A172 (cell line): ENCODE measurements at regions not wholly inside any gene's neighbourhood (a gene's known extent, or its start where the extent isn't known, plus 50 kb on each side); places are given as distances from the start of the nearest gene placed in this dataset.

Experiments
- DNase-seq: peaks from one replicate; pipeline ENCODE4 v3.0.0-alpha.2; 2015; ENCODE audit warnings: low spot score

- no peak for DNase-seq
Observed at GRCh38 chr21:40985370-40985769, 138.4 kb upstream of the DSCAM start.

DNA sequence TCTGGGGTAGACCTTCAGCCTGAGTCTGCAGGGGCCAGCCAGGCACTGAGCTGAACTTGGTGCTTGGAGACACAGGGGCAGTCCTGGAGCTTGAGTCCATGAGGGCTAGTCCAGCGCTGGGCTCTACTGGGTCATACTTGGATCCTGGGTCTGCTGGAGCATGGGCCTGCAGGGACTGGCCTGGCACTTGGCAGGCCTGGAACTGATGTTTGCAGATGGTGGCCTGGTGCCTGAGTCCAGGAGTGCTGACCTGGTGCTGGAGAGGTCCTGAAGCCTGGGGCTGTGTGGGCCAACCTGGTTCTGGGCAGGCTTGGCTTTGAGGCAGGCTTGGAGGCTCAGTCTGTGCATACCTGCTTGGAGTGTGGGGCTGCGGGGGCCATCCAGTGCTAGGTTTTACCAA is 143.4 kb upstream of the DSCAM start:
- no peak for DNase-seq

- DNase-seq = no peak
Observed at GRCh38 chr21:40997831-40998230, 150.9 kb upstream of the DSCAM start.

DNA sequence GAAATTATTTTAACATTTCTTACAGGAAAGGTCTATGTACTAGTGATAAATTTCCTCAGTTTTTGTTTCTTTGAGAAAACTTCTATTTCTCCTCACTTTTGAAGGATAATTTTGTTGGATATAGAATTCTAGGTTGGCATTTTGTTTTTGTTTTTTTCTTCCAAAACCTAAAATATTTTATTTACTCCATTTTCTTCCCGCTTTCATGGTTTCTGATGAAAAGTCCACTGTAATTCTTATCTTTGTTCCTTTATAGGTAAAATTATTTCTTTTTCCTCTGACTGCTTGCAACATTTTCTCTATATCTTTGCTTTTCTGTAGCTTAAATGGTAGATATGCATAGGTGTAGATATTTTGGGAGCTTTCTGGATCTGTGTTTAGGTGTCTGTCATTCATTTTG is 153.9 kb upstream of the DSCAM start:
- DNase-seq = no peak

DNA sequence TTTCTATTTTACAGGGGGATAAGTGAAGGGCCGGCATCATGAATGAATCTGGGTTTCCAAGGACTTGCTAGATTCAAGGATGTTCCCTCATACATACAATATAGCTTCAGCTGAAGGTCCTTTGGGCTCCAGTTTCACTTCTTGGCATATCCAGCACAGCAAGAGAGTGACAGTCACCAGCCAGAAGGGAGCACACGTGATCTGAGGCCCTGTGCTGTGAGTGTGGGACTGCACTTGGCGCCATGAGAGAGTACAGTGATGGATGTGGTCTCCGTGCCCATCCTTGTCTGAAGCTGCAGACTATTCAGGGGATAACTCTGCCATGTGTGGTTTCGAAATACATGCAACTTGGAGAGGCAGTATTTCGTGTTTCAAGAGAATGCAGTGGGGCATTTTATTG is 159.7 kb upstream of the DSCAM start:
- DNase-seq = no peak

DNA sequence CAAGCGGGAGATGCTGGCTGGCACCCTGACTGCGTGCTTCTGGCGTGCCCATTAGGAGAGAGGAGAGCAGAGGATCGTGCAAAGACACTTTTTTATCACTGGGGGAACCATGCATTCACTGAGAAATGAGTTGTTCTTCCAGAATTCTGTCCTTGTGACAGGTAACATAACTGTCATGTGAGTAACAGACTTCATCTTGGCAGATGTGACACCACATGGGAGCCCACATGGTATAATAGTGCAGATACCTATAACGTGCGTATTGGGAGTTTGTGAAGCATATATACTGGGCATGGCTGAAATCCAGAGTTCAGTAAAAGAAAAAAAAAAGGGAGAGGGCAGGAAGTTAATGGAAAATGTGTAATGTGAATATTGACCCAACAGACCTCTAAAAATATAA is 159.6 kb upstream of the BACE2 start:
- no peak for DNase-seq

DNA sequence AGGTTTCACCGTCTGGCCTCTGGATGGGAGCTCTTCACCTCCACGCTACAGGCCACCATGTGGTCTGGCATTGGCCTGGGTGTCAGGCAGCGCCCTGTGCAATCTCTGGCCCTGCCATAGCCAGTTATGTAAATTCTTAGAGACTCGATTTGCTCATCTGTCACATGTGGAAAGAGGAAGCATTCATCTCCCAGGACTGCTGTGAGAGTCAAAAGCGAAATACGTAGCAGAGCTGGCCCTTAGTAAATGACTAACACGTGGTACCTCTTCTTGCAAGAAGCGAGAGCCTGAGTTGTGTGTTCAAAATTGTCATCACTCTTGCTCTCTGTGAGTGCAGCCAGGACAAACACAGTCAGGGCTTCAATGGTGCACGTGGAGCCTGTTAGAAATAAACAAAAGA is 159.0 kb upstream of the BACE2 start:
- DNase-seq = no peak

GRCh38 chr21:41009398-41010100 is 158.4 kb upstream of the BACE2 start:
- no peak for DNase-seq

DNA sequence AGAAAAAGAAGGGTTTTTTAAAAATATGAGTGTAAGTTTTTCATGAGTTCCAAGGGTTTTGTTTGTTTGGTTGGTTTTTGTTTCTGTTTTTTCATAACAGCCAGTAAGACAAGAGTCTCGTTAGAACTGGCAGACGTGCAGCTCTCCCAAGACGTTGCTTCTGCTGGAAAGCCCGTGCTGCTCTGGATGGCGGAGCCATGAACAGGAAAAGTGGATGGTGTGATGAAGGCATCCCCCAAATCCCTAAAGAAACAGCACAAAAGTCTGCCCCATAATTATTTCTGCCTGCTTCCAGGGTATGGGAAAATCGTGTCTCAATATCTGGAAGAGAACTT is 157.9 kb upstream of the BACE2 start:
- no peak for DNase-seq

GRCh38 chr21:41011098-41011731 is 156.7 kb upstream of the BACE2 start:
- DNase-seq = no peak

GRCh38 chr21:41011951-41012366 is 156.0 kb upstream of the BACE2 start:
- DNase-seq = no peak

- no peak for DNase-seq
Observed at GRCh38 chr21:41012425-41012824, 155.5 kb upstream of the BACE2 start.

DNA sequence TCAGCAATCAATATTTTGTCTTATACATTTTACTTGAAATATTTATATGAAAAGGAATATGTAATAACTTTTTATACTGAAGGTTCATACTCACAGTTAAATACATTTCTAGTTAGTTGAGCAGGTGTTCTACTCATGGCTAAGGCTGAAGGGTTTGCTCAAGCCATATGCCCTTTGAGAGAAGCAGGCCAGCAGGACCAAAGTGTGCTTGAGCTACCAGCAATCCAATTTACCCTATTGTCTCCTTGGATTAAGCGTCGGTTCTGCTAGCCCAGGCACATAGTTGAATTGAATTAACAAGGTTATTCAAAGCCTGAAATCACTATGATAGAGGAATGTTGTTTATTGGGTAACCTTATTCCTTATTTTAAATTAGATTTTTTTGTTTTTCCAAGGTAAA is 151.5 kb upstream of the BACE2 start:
- no peak for DNase-seq

DNA sequence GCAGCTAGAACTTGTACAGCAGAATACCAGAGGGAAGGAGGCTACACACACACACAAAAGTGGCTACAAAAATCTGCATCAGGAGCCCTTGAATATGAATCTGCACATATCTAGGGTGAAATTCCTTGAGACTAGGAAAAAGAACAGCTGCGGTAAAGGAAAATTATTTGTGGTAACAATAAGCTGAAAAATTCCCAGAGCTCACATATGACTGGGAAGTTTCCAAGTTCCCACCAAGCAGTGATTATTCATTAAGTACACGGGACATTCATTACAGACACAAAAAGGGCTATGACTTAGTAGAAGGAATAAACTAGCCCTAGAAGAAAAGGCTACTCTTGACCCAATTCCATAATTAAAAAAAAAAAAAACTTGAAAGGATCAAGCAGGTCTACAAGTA is 149.5 kb upstream of the BACE2 start:
- no peak for DNase-seq

DNA sequence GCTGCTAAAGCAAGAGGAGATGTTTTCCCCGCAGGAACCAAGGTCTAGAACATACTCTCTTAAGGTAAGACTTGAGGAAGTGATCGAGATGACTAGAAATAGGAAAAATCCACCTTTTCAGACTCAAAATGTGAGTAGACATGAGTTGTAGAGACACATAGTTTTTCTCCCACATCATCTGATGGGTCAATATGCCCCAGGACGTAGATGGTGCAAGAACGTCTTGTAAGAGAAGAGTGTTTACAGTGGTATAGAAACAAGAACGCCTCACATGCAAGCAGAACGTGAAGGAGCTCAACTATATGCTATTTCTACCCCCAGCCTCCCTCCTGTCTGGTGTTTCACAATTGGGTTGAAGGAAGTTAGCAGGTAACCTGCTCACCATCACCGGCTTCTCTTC is 144.0 kb upstream of the BACE2 start:
- no peak for DNase-seq

GRCh38 chr21:41024341-41024740 is 143.6 kb upstream of the BACE2 start:
- no peak for DNase-seq

GRCh38 chr21:41024746-41025254 is 143.2 kb upstream of the BACE2 start:
- no peak for DNase-seq

GRCh38 chr21:41029571-41029970 is 138.4 kb upstream of the BACE2 start:
- no peak for DNase-seq

- no peak for DNase-seq
Observed at GRCh38 chr21:41031701-41032220, 136.2 kb upstream of the BACE2 start.

- DNase-seq = no peak
Observed at GRCh38 chr21:41032541-41032940, 135.4 kb upstream of the BACE2 start.

GRCh38 chr21:41037212-41037611 is 130.7 kb upstream of the BACE2 start:
- no peak for DNase-seq

- no peak for DNase-seq
Observed at GRCh38 chr21:41037936-41038335, 130.0 kb upstream of the BACE2 start.

DNA sequence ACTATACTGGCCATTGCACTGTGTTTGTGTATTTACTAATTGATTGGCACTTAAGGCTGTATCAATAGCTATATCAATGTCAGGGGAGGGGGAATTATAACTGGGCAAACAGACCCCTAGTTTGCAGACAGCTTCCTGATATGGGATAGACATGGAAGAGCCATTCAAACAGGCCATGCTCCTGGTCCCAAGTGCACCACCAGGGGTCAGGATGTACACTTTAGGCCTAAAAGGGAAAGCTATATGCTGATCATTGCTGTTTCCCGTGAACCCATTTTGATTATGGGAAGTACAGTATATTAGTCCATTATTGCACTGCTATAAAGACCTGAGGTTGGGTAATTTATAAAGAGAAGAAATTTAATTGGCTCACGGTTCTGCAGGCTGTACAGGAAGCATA is 124.9 kb upstream of the BACE2 start:
- no peak for DNase-seq
